Esophagus (tissue), 2 donors: ENCODE measurements at regions not wholly inside any gene's neighbourhood (a gene's known extent, or its start where the extent isn't known, plus 50 kb on each side); places are given as distances from the start of the nearest gene placed in this dataset.

Experiments used
- H3K27ac ChIP-seq, 2 donors: one replicate each; pipeline ENCODE4 v1.5.1; 2013; ENCODE audit warnings: low read depth in 2 of 2, mild to moderate bottlenecking in 2 of 2, inconsistent platforms in 1 of 2, low read length in 1 of 2, moderate library complexity in 1 of 2
- H3K27me3 ChIP-seq, 2 donors: one replicate each; pipeline ENCODE4 v1.6.1; 2013; ENCODE audit warnings: low read length in 2 of 2, control low read depth in 1 of 2, mild to moderate bottlenecking in 1 of 2; ENCODE audit not compliant: insufficient read depth in 2 of 2, control insufficient read depth in 1 of 2
- H3K36me3 ChIP-seq, 2 donors: one replicate each; pipeline ENCODE4 v1.6.1; 2013; ENCODE audit warnings: low read length in 1 of 2; ENCODE audit not compliant: control insufficient read depth in 2 of 2, insufficient read depth in 2 of 2
- H3K4me1 ChIP-seq, 2 donors: one replicate each; pipeline ENCODE4 v1.6.1; 2013; ENCODE audit warnings: low read length in 1 of 2; ENCODE audit not compliant: control insufficient read depth in 2 of 2, insufficient read depth in 2 of 2
- H3K4me3 ChIP-seq, 2 donors: one replicate each; pipeline ENCODE4 v1.5.1; 2013; ENCODE audit warnings: low read length in 2 of 2, mild to moderate bottlenecking in 2 of 2, low read depth in 1 of 2, moderate library complexity in 1 of 2
- H3K9me3 ChIP-seq, 2 donors: one replicate each; pipeline ENCODE4 v1.6.1; 2013; ENCODE audit warnings: mild to moderate bottlenecking in 2 of 2, low read depth in 1 of 2, low read length in 1 of 2, moderate library complexity in 1 of 2; ENCODE audit not compliant: control insufficient read depth in 2 of 2, insufficient read depth in 1 of 2
- WGBS, 2 donors: extraction: QIAGEN DNeasy Blood & Tissue Kit; methylation state at CpG; one replicate each; pipeline ENCODE4 v1.1.7; 2013; 5-methylcytosine and 5-hydroxymethylcytosine counted together
- donor health status: healthy with polysubstance abuse.
- donor health status: Bipolar disorder and iron deficiency.

- H3K4me3 ChIP-seq = no peak overlapping the region
- H3K4me1 ChIP-seq = no peaks in the 10 kb centered on the region
- H3K27ac ChIP-seq = no peak overlapping the region
- no peaks in the 10 kb centered on the region for H3K27me3 ChIP-seq
- WGBS, 2 donors = 99 to 100% methylated on average over 2 of the region's 2 CpGs
- no peaks in the 10 kb centered on the region for H3K36me3 ChIP-seq
- no peaks in the 10 kb centered on the region for H3K9me3 ChIP-seq
Measured at GRCh38 chr14:38111046-38111445, 96.7 kb upstream of the SSTR1 start.

- H3K4me3 ChIP-seq = no peak overlapping the region
- H3K27me3 ChIP-seq = no peaks in the 10 kb centered on the region
- H3K36me3 ChIP-seq = no peaks in the 10 kb centered on the region
- no peaks in the 10 kb centered on the region for H3K4me1 ChIP-seq
- no peaks in the 10 kb centered on the region for H3K9me3 ChIP-seq
- H3K27ac ChIP-seq = no peak overlapping the region
Measured at GRCh38 chr14:38113546-38113945, 94.2 kb upstream of the SSTR1 start.

GRCh38 chr14:38116895-38117294 is 90.8 kb upstream of the SSTR1 start:
- Histone ChIP-seq H3K9me3 (no peaks in the 10 kb centered on the region), H3K27me3 (no peaks in the 10 kb centered on the region), H3K4me3 (no peak overlapping the region), H3K4me1 (no peaks in the 10 kb centered on the region), H3K36me3 (no peaks in the 10 kb centered on the region), H3K27ac (no peak overlapping the region)

- no peak overlapping the region for H3K27ac ChIP-seq
- H3K27me3 ChIP-seq = no peaks in the 10 kb centered on the region
- WGBS, 2 donors = 90 to 91% methylated on average over 2 of the region's 2 CpGs
- no peaks in the 10 kb centered on the region for H3K36me3 ChIP-seq
- no peak overlapping the region for H3K4me3 ChIP-seq
- H3K9me3 ChIP-seq = no peaks in the 10 kb centered on the region
- no peaks in the 10 kb centered on the region for H3K4me1 ChIP-seq
Measured at GRCh38 chr14:38120109-38120508, 87.6 kb upstream of the SSTR1 start.

- H3K4me3 ChIP-seq = no peak overlapping the region
- H3K9me3 ChIP-seq = no peaks in the 10 kb centered on the region
- no peaks in the 10 kb centered on the region for H3K4me1 ChIP-seq
- H3K36me3 ChIP-seq = no peaks in the 10 kb centered on the region
- H3K27ac ChIP-seq = no peak overlapping the region
- no peaks in the 10 kb centered on the region for H3K27me3 ChIP-seq
- 40 to 45% methylated on average over 4 of the region's 4 CpGs for WGBS, 2 donors
Measured at GRCh38 chr14:38121320-38122020, 86.2 kb upstream of the SSTR1 start.

GRCh38 chr14:38122241-38122640 is 85.5 kb upstream of the SSTR1 start:
- no peak overlapping the region for H3K27ac ChIP-seq
- no peaks in the 10 kb centered on the region for H3K4me1 ChIP-seq
- no peaks in the 10 kb centered on the region for H3K27me3 ChIP-seq
- H3K4me3 ChIP-seq = no peak overlapping the region
- H3K36me3 ChIP-seq = no peaks in the 10 kb centered on the region
- no peaks in the 10 kb centered on the region for H3K9me3 ChIP-seq
- 86 to 91% methylated on average over 5 of the region's 5 CpGs for WGBS, 2 donors

- Histone ChIP-seq H3K4me3 (no peak overlapping the region), H3K27ac (no peak overlapping the region)
Measured at GRCh38 chr14:38124506-38124905, 83.2 kb upstream of the SSTR1 start.

GRCh38 chr14:38125481-38126037 is 82.1 kb upstream of the SSTR1 start:
- Histone ChIP-seq H3K27me3 (no peaks in the 10 kb centered on the region), H3K36me3 (no peaks in the 10 kb centered on the region), H3K4me3 (no peak overlapping the region), H3K4me1 (no peaks in the 10 kb centered on the region), H3K27ac (no peak overlapping the region), H3K9me3 (no peaks in the 10 kb centered on the region)
- WGBS, 2 donors = 49 to 54% methylated on average over 11 of the region's 11 CpGs

More at GRCh38 chr14:38124506-38124905, 83.2 kb upstream of the SSTR1 start:
- Histone ChIP-seq H3K27me3 (no peaks in the 10 kb centered on the region), H3K36me3 (no peaks in the 10 kb centered on the region), H3K9me3 (no peaks in the 10 kb centered on the region), H3K4me1 (no peaks in the 10 kb centered on the region)
- WGBS, 2 donors = 59 to 64% methylated on average over 3 of the region's 3 CpGs

GRCh38 chr14:38127356-38127755 is 80.3 kb upstream of the SSTR1 start:
- Histone ChIP-seq H3K27me3 (no peaks in the 10 kb centered on the region), H3K4me3 (no peak overlapping the region), H3K9me3 (no peaks in the 10 kb centered on the region), H3K36me3 (no peaks in the 10 kb centered on the region), H3K27ac (no peak overlapping the region), H3K4me1 (no peaks in the 10 kb centered on the region)
- WGBS, 2 donors = 54 to 60% methylated on average over 2 of the region's 2 CpGs

GRCh38 chr14:38127784-38128183 is 79.9 kb upstream of the SSTR1 start:
- no peaks in the 10 kb centered on the region for H3K36me3 ChIP-seq
- H3K27me3 ChIP-seq = no peaks in the 10 kb centered on the region
- 73 to 82% methylated on average over 3 of the region's 3 CpGs for WGBS, 2 donors
- no peak overlapping the region for H3K4me3 ChIP-seq
- H3K27ac ChIP-seq = no peak overlapping the region
- no peaks in the 10 kb centered on the region for H3K9me3 ChIP-seq
- no peaks in the 10 kb centered on the region for H3K4me1 ChIP-seq
